K562 (cell line): ENCODE measurements at regions not wholly inside any gene's neighbourhood (a gene's known extent, or its start where the extent isn't known, plus 50 kb on each side); places are given as distances from the start of the nearest gene placed in this dataset.

Experiments
- E2F5 ChIP-seq: sonication (generic); formaldehyde crosslinking; IDR thresholded peaks from 2 replicates; pipeline ENCODE4 v1.8.0; 2022; ENCODE audit warnings: mild to moderate bottlenecking, missing genetic modification reagents
- ESRRA ChIP-seq: fragments of 450-650 bp; IDR thresholded peaks from 2 replicates; pipeline ENCODE4 v1.6.1; 2014; ENCODE audit warnings: low read depth, mild to moderate bottlenecking, moderate library complexity, borderline replicate concordance
- GABPB1 ChIP-seq: sonication (generic); formaldehyde crosslinking; IDR thresholded peaks from 2 replicates; pipeline ENCODE4 v1.8.0; 2022; ENCODE audit warnings: mild to moderate bottlenecking, missing genetic modification reagents
- MYC ChIP-seq, 2 experiments: fragments of 250-450 bp in 1 of 2; sonication (Bioruptor Pico) in 1 of 2; IDR thresholded peaks; 2 replicates each; pipeline versions ENCODE4 v1.5.1 to v1.6.1; 2012 to 2021; ENCODE audit warnings: low read depth in 2 of 2, borderline replicate concordance in 1 of 2, improper control_type of control experiment in 1 of 2, low read length in 1 of 2, mild to moderate bottlenecking in 1 of 2, moderate library complexity in 1 of 2
- NR4A1 ChIP-seq, 2 experiments: fragments of 250-450 bp in 1 of 2; fragments of 450-650 bp in 1 of 2; sonication (Bioruptor Pico) in 1 of 2; IDR thresholded peaks; 2 replicates each; pipeline versions ENCODE4 v1.4.0 to v1.6.1; 2016 to 2020; ENCODE audit warnings: mild to moderate bottlenecking in 2 of 2, missing compliant biosample characterization in 1 of 2, missing genetic modification characterization in 1 of 2, moderate library complexity in 1 of 2
- TAF15 ChIP-seq: fragments of 200-400 bp; formaldehyde crosslinking; IDR thresholded peaks from 2 replicates; pipeline ENCODE4 v1.6.1; 2017; ENCODE audit warnings: mild to moderate bottlenecking, low read depth, low read length, moderate library complexity
- ZC3H4 ChIP-seq: sonication (generic); formaldehyde crosslinking; IDR thresholded peaks from 2 replicates; pipeline ENCODE4 v1.9.0; 2021; ENCODE audit warnings: missing genetic modification reagents, borderline replicate concordance
- ZNF232 ChIP-seq: sonication (generic); formaldehyde crosslinking; IDR thresholded peaks from 2 replicates; pipeline ENCODE4 v1.8.0; 2022; ENCODE audit warnings: mild to moderate bottlenecking, missing genetic modification reagents
- ZNF785 ChIP-seq: fragments of 250-450 bp; sonication (Bioruptor Pico); IDR thresholded peaks from 2 replicates; pipeline ENCODE4 v1.4.0; 2020; ENCODE audit warnings: mild to moderate bottlenecking
- TF ChIP-seq, protein P1 (sequence below): fragments of 450-650 bp; IDR thresholded peaks from 2 replicates; pipeline ENCODE4 v1.6.1; 2016
- TF ChIP-seq, protein P2 (sequence below), 3 experiments: IDR thresholded peaks in 2 of 3; conservative IDR thresholded peaks in 1 of 3; 2 replicates each; pipeline ENCODE4 v1.5.1; 2011 to 2012; ENCODE audit warnings: low read length in 3 of 3, mild to moderate bottlenecking in 3 of 3, control low read depth in 2 of 3, improper control_type of control experiment in 1 of 3, inconsistent platforms in 1 of 3, low read depth in 1 of 3, mixed read lengths in 1 of 3, moderate library complexity in 1 of 3; ENCODE audit not compliant: insufficient read depth in 2 of 3

DNA sequence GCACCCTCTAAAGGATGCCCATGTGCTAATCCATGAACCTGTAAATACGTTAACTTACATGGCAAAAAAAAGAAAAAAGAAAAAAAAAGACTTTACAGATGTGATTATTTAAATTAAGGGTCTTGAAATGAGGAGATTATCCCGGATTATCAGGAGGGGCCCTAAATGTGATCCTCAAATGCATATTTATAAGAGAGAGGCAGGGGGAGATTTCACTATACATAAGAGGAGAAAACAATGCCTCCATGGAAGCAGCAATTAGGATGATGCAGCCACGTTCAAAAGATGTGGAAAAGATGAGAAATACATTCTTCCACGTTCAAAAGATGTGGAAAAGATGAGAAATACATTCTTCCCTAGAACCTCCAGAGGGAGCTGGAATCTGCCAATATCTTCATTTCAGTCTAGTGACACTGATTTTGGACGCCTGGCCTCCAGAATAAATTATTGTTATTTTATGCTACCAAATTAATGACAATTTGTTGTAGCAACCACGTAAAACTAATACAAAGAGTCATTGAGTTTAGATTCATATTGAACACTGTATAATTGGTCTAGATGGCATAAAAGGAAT lies 328.4 kb upstream of the GNAI1 start:
- TF ChIP-seq ZNF785 (no peak), GABPB1 (CRISPR knock-in tag) (no peak), TAF15 (no peak), MYC (IDR thresholded peaks at IDR 0.05; ENCODE audit: low read depth, low read length) (no peak), MYC (CRISPR knock-in tag; IDR thresholded peaks at IDR 0.05; ENCODE audit: borderline replicate concordance, low read depth) (no peak), ZNF232 (CRISPR knock-in tag) (no peak), E2F5 (CRISPR knock-in tag) (no peak), NR4A1 (CRISPR knock-in tag; IDR thresholded peaks at IDR 0.05) (no peak), NR4A1 (tag; IDR thresholded peaks at IDR 0.05) (no peak), ESRRA (no peak), ZC3H4 (no peak)
- TF ChIP-seq, protein P1, sequence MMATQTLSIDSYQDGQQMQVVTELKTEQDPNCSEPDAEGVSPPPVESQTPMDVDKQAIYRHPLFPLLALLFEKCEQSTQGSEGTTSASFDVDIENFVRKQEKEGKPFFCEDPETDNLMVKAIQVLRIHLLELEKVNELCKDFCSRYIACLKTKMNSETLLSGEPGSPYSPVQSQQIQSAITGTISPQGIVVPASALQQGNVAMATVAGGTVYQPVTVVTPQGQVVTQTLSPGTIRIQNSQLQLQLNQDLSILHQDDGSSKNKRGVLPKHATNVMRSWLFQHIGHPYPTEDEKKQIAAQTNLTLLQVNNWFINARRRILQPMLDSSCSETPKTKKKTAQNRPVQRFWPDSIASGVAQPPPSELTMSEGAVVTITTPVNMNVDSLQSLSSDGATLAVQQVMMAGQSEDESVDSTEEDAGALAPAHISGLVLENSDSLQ, result no peak
- TF ChIP-seq, protein P2, sequence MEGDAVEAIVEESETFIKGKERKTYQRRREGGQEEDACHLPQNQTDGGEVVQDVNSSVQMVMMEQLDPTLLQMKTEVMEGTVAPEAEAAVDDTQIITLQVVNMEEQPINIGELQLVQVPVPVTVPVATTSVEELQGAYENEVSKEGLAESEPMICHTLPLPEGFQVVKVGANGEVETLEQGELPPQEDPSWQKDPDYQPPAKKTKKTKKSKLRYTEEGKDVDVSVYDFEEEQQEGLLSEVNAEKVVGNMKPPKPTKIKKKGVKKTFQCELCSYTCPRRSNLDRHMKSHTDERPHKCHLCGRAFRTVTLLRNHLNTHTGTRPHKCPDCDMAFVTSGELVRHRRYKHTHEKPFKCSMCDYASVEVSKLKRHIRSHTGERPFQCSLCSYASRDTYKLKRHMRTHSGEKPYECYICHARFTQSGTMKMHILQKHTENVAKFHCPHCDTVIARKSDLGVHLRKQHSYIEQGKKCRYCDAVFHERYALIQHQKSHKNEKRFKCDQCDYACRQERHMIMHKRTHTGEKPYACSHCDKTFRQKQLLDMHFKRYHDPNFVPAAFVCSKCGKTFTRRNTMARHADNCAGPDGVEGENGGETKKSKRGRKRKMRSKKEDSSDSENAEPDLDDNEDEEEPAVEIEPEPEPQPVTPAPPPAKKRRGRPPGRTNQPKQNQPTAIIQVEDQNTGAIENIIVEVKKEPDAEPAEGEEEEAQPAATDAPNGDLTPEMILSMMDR (IDR thresholded peaks at IDR 0.05 in 2 of 3, conservative IDR thresholded peaks at IDR 0.05 in 1 of 3; ENCODE audit: insufficient read depth in 2 of 3, low read depth in 1 of 3, low read length in 3 of 3), result no peak
